B cell (primary cell): ENCODE measurements at regions not wholly inside any gene's neighbourhood (a gene's known extent, or its start where the extent isn't known, plus 50 kb on each side); places are given as distances from the start of the nearest gene placed in this dataset.

Experiments
- ATAC-seq: fragments of 200-7000 bp; cut with Tn5 transposase; one replicate; pipeline ENCODE4 v1.10.0; 2021; ENCODE audit warnings: low read depth, mild to moderate bottlenecking, moderate number of reproducible peaks, moderate library complexity
- CTCF ChIA-PET: fragments of 350-600 bp; sonication (Branson Sonifier 250); formaldehyde crosslinking; loops from one replicate; lab custom pipeline; 2021; ENCODE audit warnings: antibody characterized with exemption, inconsistent platforms; lab: Charles Lee
- POLR2A ChIA-PET: fragments of 350-600 bp; sonication (Branson Sonifier 250); formaldehyde crosslinking; loops from one replicate; lab custom pipeline; 2021; ENCODE audit warnings: antibody characterized with exemption; lab: Charles Lee
- DNase-seq: peaks from one replicate; pipeline ENCODE4 v3.0.0; 2013
- H2AFZ ChIP-seq: 2 replicates; pipeline ENCODE4 v1.6.1; 2012; ENCODE audit warnings: mild to moderate bottlenecking, low read depth, low read length; ENCODE audit not compliant: insufficient read depth, poor library complexity, severe bottlenecking
- H3K27ac ChIP-seq, 2 donors: 1 replicate in 1 of 2; 2 replicates in 1 of 2; pipeline ENCODE4 v1.5.1; 2012 to 2013; ENCODE audit warnings: low read length in 2 of 2, mild to moderate bottlenecking in 2 of 2, moderate library complexity in 1 of 2
- H3K27me3 ChIP-seq, 4 experiments: fragments of 200-600 bp in 1 of 4; sonication (generic) in 1 of 4; replicated peaks in 1 of 4; 1 replicate in 2 of 4; 2 replicates in 2 of 4; pipeline versions ENCODE4 v1.6.1 to v1.7.0; 2013 to 2016; ENCODE audit warnings: low read length in 3 of 4, mild to moderate bottlenecking in 2 of 4, mixed read lengths in 1 of 4, moderate library complexity in 1 of 4; ENCODE audit not compliant: insufficient read depth in 4 of 4, control insufficient read depth in 3 of 4; ENCODE audit errors: control extremely low read depth in 1 of 4
- H3K36me3 ChIP-seq, 2 experiments: replicated peaks in 1 of 2; 1 replicate in 1 of 2; 2 replicates in 1 of 2; pipeline versions ENCODE4 v1.6.1 to v1.7.1; 2013; ENCODE audit warnings: low read length in 1 of 2; ENCODE audit not compliant: insufficient read depth in 2 of 2, control insufficient read depth in 1 of 2; ENCODE audit errors: control extremely low read depth in 1 of 2, extremely low read depth in 1 of 2
- H3K4me1 ChIP-seq, 2 donors: fragments of 200-600 bp in 1 of 2; sonication (generic) in 1 of 2; 1 replicate in 1 of 2; 2 replicates in 1 of 2; pipeline versions ENCODE4 v1.5.1 to v1.6.1; 2013 to 2017; ENCODE audit warnings: low read length in 2 of 2; ENCODE audit not compliant: control insufficient read depth in 2 of 2, insufficient read depth in 2 of 2
- H3K4me2 ChIP-seq: replicated peaks from 2 replicates; pipeline ENCODE3; 2012; ENCODE audit warnings: mild to moderate bottlenecking, low read depth, low read length; ENCODE audit not compliant: poor library complexity, severe bottlenecking
- H3K4me3 ChIP-seq, 5 experiments: fragments of 200-600 bp in 1 of 5; sonication (generic) in 1 of 5; 1 replicate in 3 of 5; 2 replicates in 2 of 5; pipeline versions ENCODE4 v1.5.1 to v1.7.0; 2011 to 2016; ENCODE audit warnings: low read length in 4 of 5, mild to moderate bottlenecking in 4 of 5, low read depth in 2 of 5, control low read depth in 1 of 5, moderate library complexity in 1 of 5; ENCODE audit not compliant: insufficient read depth in 1 of 5; ENCODE audit errors: control extremely low read depth in 1 of 5, extremely low read depth in 1 of 5
- H3K79me2 ChIP-seq: fragments of 200-600 bp; sonication (generic); one replicate; pipeline ENCODE4 v1.6.0; 2016; ENCODE audit warnings: low read length; ENCODE audit not compliant: control insufficient read depth, insufficient read depth
- H3K9ac ChIP-seq: fragments of 200-600 bp; sonication (generic); 2 replicates; pipeline ENCODE4 v1.6.1; 2017; ENCODE audit warnings: mild to moderate bottlenecking, low read length, moderate library complexity
- H3K9me3 ChIP-seq, 3 donors: one replicate each; pipeline versions ENCODE4 v1.6.1 to v1.7.1; 2013; ENCODE audit warnings: low read length in 2 of 3; ENCODE audit not compliant: control insufficient read depth in 2 of 3, insufficient read depth in 1 of 3; ENCODE audit errors: control extremely low read depth in 1 of 3
- H4K20me1 ChIP-seq: 2 replicates; pipeline ENCODE4 v1.6.0; 2012; ENCODE audit warnings: mild to moderate bottlenecking, low read length; ENCODE audit not compliant: insufficient read depth, control insufficient read depth, poor library complexity, severe bottlenecking
- H3K27ac Mint-ChIP-seq: one replicate; pipeline ENCODE4 v1.8.0; 2021; ENCODE audit warnings: mixed read lengths
- H3K27me3 Mint-ChIP-seq: one replicate; pipeline ENCODE4 v1.8.0; 2021; ENCODE audit warnings: mixed read lengths
- H3K4me1 Mint-ChIP-seq: one replicate; pipeline ENCODE4 v1.8.0; 2021; ENCODE audit warnings: mixed read lengths
- H3K4me3 Mint-ChIP-seq: one replicate; pipeline ENCODE4 v1.8.0; 2021; ENCODE audit warnings: mixed read lengths
- H3K9me3 Mint-ChIP-seq: one replicate; pipeline ENCODE4 v1.8.0; 2022; ENCODE audit warnings: mixed read lengths; ENCODE audit not compliant: insufficient read depth
- CTCF ChIP-seq: fragments of 200-600 bp; IDR thresholded peaks from one replicate; pipeline ENCODE4 v1.8.0; 2022; ENCODE audit warnings: antibody characterized with exemption, mild to moderate bottlenecking
- EZH2 ChIP-seq: IDR thresholded peaks from 2 replicates; pipeline ENCODE4 v1.6.1; 2012; ENCODE audit warnings: borderline replicate concordance, low read depth, mild to moderate bottlenecking, moderate library complexity, low read length; ENCODE audit not compliant: insufficient read depth, poor library complexity, severe bottlenecking
- WGBS: methylation state at CpG from one replicate; pipeline ENCODE4 v1.1.5; 2013; ENCODE audit warnings: missing lambda C conversion rate; ENCODE audit not compliant: insufficient coverage; 5-methylcytosine and 5-hydroxymethylcytosine counted together
- intact Hi-C: fragments of 100-400 bp; cut with micrococcal nuclease; formaldehyde crosslinking; loops from one replicate; pipeline ENCODE4 v1.10.0; 2022

- Histone ChIP-seq H3K36me3 (no peaks in the 10 kb centered on the region), H4K20me1 (no peaks in the 10 kb centered on the region), H3K4me1 (no peaks in the 10 kb centered on the region), H3K4me3 (no peak overlapping the region), H3K27me3 (no peaks in the 10 kb centered on the region), H2AFZ (no peak overlapping the region), H3K79me2 (no peaks in the 10 kb centered on the region), H3K27ac (no peak overlapping the region), H3K9me3 (no peaks in the 10 kb centered on the region), H3K4me2 (no peak overlapping the region), H3K9ac (no peak overlapping the region)
- ChIA-PET CTCF (no interaction called here), POLR2A (no interaction called here)
- no peaks in the 10 kb centered on the region for H3K4me1 Mint-ChIP-seq
- no peaks in the 10 kb centered on the region for H3K27me3 Mint-ChIP-seq
- 100% methylated on average over 1 of the region's 3 CpGs for WGBS
- no peak for ATAC-seq
- TF ChIP-seq CTCF: no peak
- TF ChIP-seq EZH2: no peak
- intact Hi-C loops: no loop called here
- peaks cover under 1% of the 10 kb centered on the region for H3K9me3 Mint-ChIP-seq
- no peak overlapping the region for H3K27ac Mint-ChIP-seq
- no peak overlapping the region for H3K4me3 Mint-ChIP-seq
- DNase-seq: no peak
These were observed 130.3 kb downstream of the DTWD1 start for GRCh38 chr15:49751191-49751590.

- Histone ChIP-seq H3K9me3 (no peaks in the 10 kb centered on the region), H3K9ac (no peak overlapping the region), H3K4me3 (no peak overlapping the region), H3K4me2 (no peak overlapping the region), H3K79me2 (no peaks in the 10 kb centered on the region), H3K27me3 (no peaks in the 10 kb centered on the region), H3K4me1 (no peaks in the 10 kb centered on the region), H3K27ac (no peak overlapping the region), H2AFZ (no peak overlapping the region), H3K36me3 (no peaks in the 10 kb centered on the region), H4K20me1 (no peaks in the 10 kb centered on the region)
- ChIA-PET CTCF (no interaction called here), POLR2A (no interaction called here)
- Mint-ChIP-seq H3K27ac (no peak overlapping the region), H3K27me3 (no peaks in the 10 kb centered on the region), H3K4me3 (no peak overlapping the region), H3K4me1 (no peaks in the 10 kb centered on the region), H3K9me3 (no peaks in the 10 kb centered on the region)
- 80% methylated on average over 2 of the region's 3 CpGs for WGBS
- intact Hi-C loops: no loop called here
- ATAC-seq (no peak), DNase-seq (no peak)
- TF ChIP-seq EZH2 (no peak), CTCF (no peak)
These were observed 130.9 kb downstream of the DTWD1 start for GRCh38 chr15:49751751-49752150.
